CD14-positive monocyte (primary cell): ENCODE measurements at regions not wholly inside any gene's neighbourhood (a gene's known extent, or its start where the extent isn't known, plus 50 kb on each side); places are given as distances from the start of the nearest gene placed in this dataset.

Experiments
- DNase-seq, 3 donors: peaks; one replicate each; pipeline ENCODE4 v3.0.0-alpha.2; 2011 to 2022
- H2AFZ ChIP-seq: 2 replicates; pipeline ENCODE4 v1.6.0; 2012; ENCODE audit warnings: mild to moderate bottlenecking, low read depth, low read length, inconsistent platforms; ENCODE audit not compliant: insufficient read depth, poor library complexity, severe bottlenecking
- H3K27ac ChIP-seq, 2 donors: 1 replicate in 1 of 2; 2 replicates in 1 of 2; pipeline ENCODE4 v1.5.1; 2012 to 2013; ENCODE audit warnings: low read length in 2 of 2, control low read depth in 1 of 2, inconsistent platforms in 1 of 2, low read depth in 1 of 2, mild to moderate bottlenecking in 1 of 2
- H3K27me3 ChIP-seq, 2 donors: one replicate each; pipeline versions ENCODE4 v1.6.0 to v1.6.1; 2011 to 2013; ENCODE audit warnings: low read length in 2 of 2; ENCODE audit not compliant: control insufficient read depth in 2 of 2, insufficient read depth in 2 of 2
- H3K36me3 ChIP-seq, 2 donors: replicated peaks in 1 of 2; 1 replicate in 1 of 2; 2 replicates in 1 of 2; pipeline versions ENCODE4 v1.5.1 to v1.6.1; 2012 to 2013; ENCODE audit warnings: low read length in 2 of 2, control low read depth in 1 of 2, inconsistent platforms in 1 of 2, mild to moderate bottlenecking in 1 of 2; ENCODE audit not compliant: insufficient read depth in 2 of 2, control insufficient read depth in 1 of 2
- H3K4me1 ChIP-seq, 2 donors: 1 replicate in 1 of 2; 2 replicates in 1 of 2; pipeline versions ENCODE4 v1.5.1 to v1.6.1; 2012 to 2013; ENCODE audit warnings: low read length in 2 of 2, control low read depth in 1 of 2, inconsistent platforms in 1 of 2, mild to moderate bottlenecking in 1 of 2, moderate library complexity in 1 of 2; ENCODE audit not compliant: insufficient read depth in 2 of 2, control insufficient read depth in 1 of 2
- H3K4me2 ChIP-seq: replicated peaks from 2 replicates; pipeline ENCODE3; 2012; ENCODE audit warnings: low read length, moderate library complexity, mild to moderate bottlenecking; ENCODE audit not compliant: poor library complexity, severe bottlenecking; ENCODE audit errors: extremely low read depth
- H3K4me3 ChIP-seq, 3 experiments: fragments of 200-600 bp in 1 of 3; sonication (generic) in 1 of 3; replicated peaks in 1 of 3; 1 replicate in 2 of 3; 2 replicates in 1 of 3; pipeline ENCODE4 v1.5.1; 2011 to 2013; ENCODE audit warnings: low read length in 3 of 3, mild to moderate bottlenecking in 3 of 3, control low read depth in 2 of 3, low read depth in 2 of 3, inconsistent platforms in 1 of 3, moderate library complexity in 1 of 3
- H3K79me2 ChIP-seq: 2 replicates; pipeline ENCODE4 v1.6.0; 2012; ENCODE audit warnings: mild to moderate bottlenecking, control low read depth, inconsistent platforms, low read length, moderate library complexity; ENCODE audit not compliant: insufficient read depth
- H3K9ac ChIP-seq: 2 replicates; pipeline ENCODE4 v1.6.0; 2017; ENCODE audit warnings: low read length, mild to moderate bottlenecking; ENCODE audit not compliant: insufficient read depth, poor library complexity, severe bottlenecking
- H3K9me3 ChIP-seq, 2 donors: replicated peaks in 1 of 2; 1 replicate in 1 of 2; 2 replicates in 1 of 2; pipeline versions ENCODE4 v1.5.1 to v1.6.1; 2012 to 2013; ENCODE audit warnings: low read length in 2 of 2, control low read depth in 1 of 2; ENCODE audit not compliant: control insufficient read depth in 1 of 2, insufficient read depth in 1 of 2
- H4K20me1 ChIP-seq: 2 replicates; pipeline ENCODE4 v1.6.0; 2012; ENCODE audit warnings: mild to moderate bottlenecking, low read length, control low read depth, moderate library complexity; ENCODE audit not compliant: insufficient read depth
- H3K27ac Mint-ChIP-seq, 7 donors: one replicate each; pipeline ENCODE4 v1.8.0; 2020; ENCODE audit warnings: mild to moderate bottlenecking in 7 of 7, mixed read lengths in 7 of 7, moderate library complexity in 6 of 7, inconsistent platforms in 2 of 7
- H3K27me3 Mint-ChIP-seq, 3 donors: one replicate each; pipeline ENCODE4 v1.8.0; 2021 to 2022; ENCODE audit warnings: low read depth in 3 of 3, mild to moderate bottlenecking in 3 of 3, mixed read lengths in 3 of 3, moderate library complexity in 3 of 3, inconsistent platforms in 1 of 3
- H3K36me3 Mint-ChIP-seq, 2 donors: one replicate each; pipeline ENCODE4 v1.8.0; 2020; ENCODE audit warnings: mixed read lengths in 2 of 2, inconsistent platforms in 1 of 2, mild to moderate bottlenecking in 1 of 2
- H3K4me1 Mint-ChIP-seq: one replicate; pipeline ENCODE4 v1.8.0; 2020; ENCODE audit warnings: mild to moderate bottlenecking, mixed read lengths
- H3K4me3 Mint-ChIP-seq, 2 donors: one replicate each; pipeline ENCODE4 v1.8.0; 2020; ENCODE audit warnings: mild to moderate bottlenecking in 2 of 2, mixed read lengths in 2 of 2, moderate library complexity in 1 of 2
- H3K9me3 Mint-ChIP-seq, 7 donors: one replicate each; pipeline ENCODE4 v1.8.0; 2020 to 2022; ENCODE audit warnings: mixed read lengths in 7 of 7, mild to moderate bottlenecking in 6 of 7, moderate library complexity in 6 of 7, inconsistent platforms in 2 of 7
- CTCF ChIP-seq: fragments of 200-600 bp; IDR thresholded peaks from one replicate; pipeline ENCODE4 v1.8.0; 2022; ENCODE audit warnings: antibody characterized with exemption, mild to moderate bottlenecking
- WGBS: methylation state at CpG from one replicate; pipeline ENCODE4 v1.1.5; 2013; ENCODE audit warnings: missing lambda C conversion rate; ENCODE audit not compliant: insufficient coverage; 5-methylcytosine and 5-hydroxymethylcytosine counted together
- intact Hi-C, 2 donors: fragments of 100-400 bp; cut with micrococcal nuclease; formaldehyde crosslinking; loops; one replicate each; pipeline versions ENCODE4 v1.15.0 to v1.15.1; 2023

- H3K4me3 Mint-ChIP-seq = no peak overlapping the region
- H3K27me3 Mint-ChIP-seq = no peaks in the 10 kb centered on the region
- no peaks in the 10 kb centered on the region for H3K4me1 Mint-ChIP-seq
- Histone ChIP-seq H3K9ac (no peak overlapping the region), H3K27me3 (no peaks in the 10 kb centered on the region), H3K4me2 (no peak overlapping the region), H3K4me1 (no peaks in the 10 kb centered on the region), H3K36me3 (no peaks in the 10 kb centered on the region), H3K9me3 (peaks cover 0 to 3% of the 10 kb centered on the region in 2 donors), H4K20me1 (no peaks in the 10 kb centered on the region), H2AFZ (no peak overlapping the region), H3K79me2 (no peaks in the 10 kb centered on the region), H3K4me3 (no peak overlapping the region), H3K27ac (no peak overlapping the region)
- intact Hi-C loops = no loop called here
- DNase-seq = no peak
- TF ChIP-seq CTCF = no peak
- H3K27ac Mint-ChIP-seq = no peak overlapping the region
- no CpG with 5 or more reads among the region's 1 CpG for WGBS
- H3K9me3 Mint-ChIP-seq = peaks cover 0 to 8% (median 0%) of the 10 kb centered on the region in 7 donors
- no peaks in the 10 kb centered on the region for H3K36me3 Mint-ChIP-seq
Observed at GRCh38 chr2:153179808-153180207, 298.8 kb downstream of the RPRM start.

DNA sequence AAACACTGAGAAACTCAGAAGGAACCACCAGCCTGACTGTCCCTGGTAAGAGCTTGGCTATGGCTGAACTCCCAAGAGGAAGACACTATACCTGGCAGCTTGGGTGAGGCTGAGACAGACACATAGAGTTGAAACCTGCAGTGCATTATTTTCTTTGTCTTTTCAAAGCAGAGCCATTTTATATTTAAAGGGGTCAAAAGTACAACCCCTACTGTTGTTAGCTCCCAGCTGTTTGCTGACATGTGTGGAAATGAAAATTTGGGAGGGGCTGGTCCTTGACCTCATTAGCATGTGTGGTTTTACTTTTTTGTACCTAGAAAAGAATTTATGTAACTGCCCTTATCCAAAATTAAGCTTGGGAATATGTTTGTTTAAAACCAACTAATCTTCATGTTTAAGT lies 309.0 kb downstream of the RPRM start:
- no peak overlapping the region for H3K4me3 Mint-ChIP-seq
- Histone ChIP-seq H3K9ac (no peak overlapping the region), H2AFZ (no peak overlapping the region), H3K79me2 (no peaks in the 10 kb centered on the region), H3K27ac (no peak overlapping the region), H3K9me3 (no peaks in the 10 kb centered on the region), H4K20me1 (no peaks in the 10 kb centered on the region), H3K27me3 (no peaks in the 10 kb centered on the region), H3K4me3 (no peak overlapping the region), H3K4me2 (no peak overlapping the region), H3K4me1 (no peaks in the 10 kb centered on the region), H3K36me3 (no peaks in the 10 kb centered on the region)
- no peaks in the 10 kb centered on the region for H3K4me1 Mint-ChIP-seq
- H3K9me3 Mint-ChIP-seq = peaks cover 0 to 2% (median 0%) of the 10 kb centered on the region in 7 donors
- TF ChIP-seq CTCF = no peak
- H3K27me3 Mint-ChIP-seq = peaks cover 0 to 3% (median 0%) of the 10 kb centered on the region in 3 donors
- H3K36me3 Mint-ChIP-seq = no peaks in the 10 kb centered on the region
- no peak overlapping the region for H3K27ac Mint-ChIP-seq
- no peak for DNase-seq
- intact Hi-C loops = no loop called here
